Upper lobe of left lung (tissue), 4 donors: ENCODE measurements at regions not wholly inside any gene's neighbourhood (a gene's known extent, or its start where the extent isn't known, plus 50 kb on each side); places are given as distances from the start of the nearest gene placed in this dataset.

ENCODE experiments used
- CTCF ChIP-seq, 6 experiments: fragments of 450-650 bp in 4 of 6; fragments of 200-600 bp in 2 of 6; sonication (generic) in 2 of 6; IDR thresholded peaks; one replicate each; pipeline ENCODE4 v1.5.1; 2016 to 2019; ENCODE audit warnings: antibody characterized with exemption in 6 of 6
- EP300 ChIP-seq, 4 donors: sonication (generic); formaldehyde crosslinking; IDR thresholded peaks; one replicate each; pipeline ENCODE4 v1.5.1; 2017; ENCODE audit warnings: antibody characterized with exemption in 4 of 4, control low read depth in 2 of 4
- POLR2A ChIP-seq, 4 donors: fragments of 450-650 bp; IDR thresholded peaks; one replicate each; pipeline ENCODE4 v1.5.1; 2016 to 2017; ENCODE audit warnings: antibody characterized with exemption in 4 of 4, mild to moderate bottlenecking in 2 of 4
- POLR2AphosphoS5 ChIP-seq, 2 donors: sonication (generic); formaldehyde crosslinking; IDR thresholded peaks; one replicate each; pipeline ENCODE4 v1.5.1; 2017; ENCODE audit warnings: antibody characterized with exemption in 2 of 2

DNA sequence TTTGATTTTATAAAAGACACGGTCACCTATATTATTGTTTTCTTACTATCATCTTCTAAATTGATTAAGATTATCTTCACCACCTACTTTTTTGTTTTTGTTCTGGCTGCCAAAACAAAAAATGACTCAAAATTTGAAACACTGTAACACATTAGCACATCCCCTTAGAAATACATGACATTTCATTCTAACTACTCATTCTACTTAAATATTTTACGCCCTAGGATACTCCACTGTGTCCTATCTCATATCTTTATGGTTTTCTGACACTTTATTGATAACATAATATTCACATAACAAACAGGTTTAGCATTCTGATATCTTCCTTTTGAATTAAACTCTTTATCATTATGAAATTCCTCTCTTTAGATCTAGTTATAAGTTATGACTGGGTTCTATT is 656.2 kb downstream of the GBE1 start:
- TF ChIP-seq POLR2AphosphoS5 (IDR thresholded peaks at IDR 0.05) (no peak), CTCF (IDR thresholded peaks at IDR 0.05) (no peak), POLR2A (IDR thresholded peaks at IDR 0.05) (no peak), EP300 (IDR thresholded peaks at IDR 0.05) (no peak)
